Stomach (tissue), 8 donors: ENCODE measurements at regions not wholly inside any gene's neighbourhood (a gene's known extent, or its start where the extent isn't known, plus 50 kb on each side); places are given as distances from the start of the nearest gene placed in this dataset.

Experiments used
- DNase-seq, 2 donors: peaks; one replicate each; pipeline versions ENCODE4 v3.0.0 to v3.0.0-alpha.2; 2013 to 2019
- H3K27ac ChIP-seq, 5 donors: fragments of 200-600 bp in 4 of 5; sonication (generic) in 4 of 5; one replicate each; pipeline ENCODE4 v1.5.1; 2013 to 2019; ENCODE audit warnings: mild to moderate bottlenecking in 1 of 5, moderate library complexity in 1 of 5
- H3K27me3 ChIP-seq, 3 donors: fragments of 200-600 bp; sonication (generic); one replicate each; pipeline ENCODE4 v1.5.1; 2017 to 2019; ENCODE audit warnings: mixed run types in 1 of 3
- H3K36me3 ChIP-seq, 4 donors: fragments of 200-600 bp; sonication (generic); 1 replicate in 3 of 4; 2 replicates in 1 of 4; pipeline ENCODE4 v1.5.1; 2016 to 2019
- H3K4me1 ChIP-seq, 4 donors: fragments of 200-600 bp; sonication (generic); one replicate each; pipeline ENCODE4 v1.5.1; 2016 to 2019
- H3K4me3 ChIP-seq, 4 donors: fragments of 200-600 bp; sonication (generic) in 3 of 4; one replicate each; pipeline ENCODE4 v1.5.1; 2016 to 2019; ENCODE audit warnings: mild to moderate bottlenecking in 1 of 4
- H3K9me3 ChIP-seq, 4 donors: fragments of 200-600 bp; sonication (generic); one replicate each; pipeline ENCODE4 v1.5.1; 2016 to 2019
- CTCF ChIP-seq, 7 experiments: fragments of 450-650 bp in 4 of 7; fragments of 200-600 bp in 3 of 7; sonication (generic) in 3 of 7; IDR thresholded peaks; one replicate each; pipeline ENCODE4 v1.5.1; 2016 to 2019; ENCODE audit warnings: antibody characterized with exemption in 7 of 7, control low read depth in 2 of 7, mild to moderate bottlenecking in 1 of 7
- EP300 ChIP-seq: sonication (generic); formaldehyde crosslinking; IDR thresholded peaks from one replicate; pipeline ENCODE4 v1.6.1; 2017; ENCODE audit warnings: antibody characterized with exemption
- POLR2A ChIP-seq, 4 donors: fragments of 450-650 bp; IDR thresholded peaks; one replicate each; pipeline ENCODE4 v1.6.1; 2016; ENCODE audit warnings: antibody characterized with exemption in 4 of 4, control low read depth in 2 of 4, mild to moderate bottlenecking in 1 of 4, moderate library complexity in 1 of 4
- POLR2AphosphoS5 ChIP-seq, 3 donors: sonication (generic); formaldehyde crosslinking; IDR thresholded peaks; one replicate each; pipeline ENCODE4 v1.6.1; 2016; ENCODE audit warnings: antibody characterized with exemption in 3 of 3
- WGBS, 5 donors: extraction: QIAGEN DNeasy Blood & Tissue Kit in 3 of 5; methylation state at CpG; one replicate each; pipeline versions ENCODE4 v1.1.5 to v1.1.7; 2013 to 2018; 5-methylcytosine and 5-hydroxymethylcytosine counted together
- intact Hi-C: fragments of 100-400 bp; cut with DNase I; formaldehyde crosslinking; loops from one replicate; pipeline ENCODE4 v1.15.1; 2023; ENCODE audit warnings: low total_unique reads
- donor health status: healthy with polysubstance abuse.
- donor health status: Bipolar disorder and iron deficiency.
- donor health status: healthy.

GRCh38 chr1:59022199-59022598 is 238.4 kb upstream of the JUN start:
- Histone ChIP-seq H3K4me1 (peaks cover 9 to 20% (median 13%) of the 10 kb centered on the region in 4 donors), H3K27me3 (no peaks in the 10 kb centered on the region), H3K36me3 (no peaks in the 10 kb centered on the region), H3K9me3 (no peaks in the 10 kb centered on the region), H3K27ac (no peak overlapping the region), H3K4me3 (no peak overlapping the region)
- WGBS, 5 donors, result 92 to 98% (median 98%) methylated on average over 3 of the region's 3 CpGs
- DNase-seq, result no peak
- intact Hi-C loops, result no loop called here
- TF ChIP-seq POLR2A (IDR thresholded peaks at IDR 0.05) (no peak), POLR2AphosphoS5 (IDR thresholded peaks at IDR 0.05) (no peak)

DNA sequence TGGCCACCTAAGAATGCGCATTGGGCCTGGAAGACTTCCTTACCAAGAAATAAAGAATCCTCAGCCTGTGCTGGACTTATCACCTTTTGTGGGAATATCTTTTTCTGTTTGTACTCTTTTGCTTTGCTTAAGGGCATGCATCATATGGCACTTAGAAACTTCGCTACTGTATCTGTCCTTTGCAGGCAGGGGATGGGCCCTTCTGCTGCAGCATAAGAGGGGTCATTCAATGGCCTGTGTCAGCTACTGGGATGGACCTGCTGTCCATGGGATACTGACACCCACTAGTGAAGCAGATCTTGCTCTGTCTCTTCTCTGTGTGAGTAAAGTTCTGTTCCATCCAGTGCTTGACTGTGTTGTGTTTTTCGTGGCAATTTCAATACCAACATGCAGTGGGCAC is 239.0 kb upstream of the JUN start:
- WGBS, 5 donors, result 94 to 98% (median 97%) methylated on average over 3 of the region's 3 CpGs
- intact Hi-C loops, result no loop called here
- Histone ChIP-seq H3K27me3 (no peaks in the 10 kb centered on the region), H3K4me3 (no peak overlapping the region), H3K36me3 (no peaks in the 10 kb centered on the region), H3K9me3 (no peaks in the 10 kb centered on the region), H3K4me1 (peaks cover 9 to 24% (median 13%) of the 10 kb centered on the region in 4 donors), H3K27ac (no peak overlapping the region)
- TF ChIP-seq CTCF (IDR thresholded peaks at IDR 0.05) (no peak), POLR2A (IDR thresholded peaks at IDR 0.05) (no peak), EP300 (no peak), POLR2AphosphoS5 (IDR thresholded peaks at IDR 0.05) (no peak)
- DNase-seq, result no peak

DNA sequence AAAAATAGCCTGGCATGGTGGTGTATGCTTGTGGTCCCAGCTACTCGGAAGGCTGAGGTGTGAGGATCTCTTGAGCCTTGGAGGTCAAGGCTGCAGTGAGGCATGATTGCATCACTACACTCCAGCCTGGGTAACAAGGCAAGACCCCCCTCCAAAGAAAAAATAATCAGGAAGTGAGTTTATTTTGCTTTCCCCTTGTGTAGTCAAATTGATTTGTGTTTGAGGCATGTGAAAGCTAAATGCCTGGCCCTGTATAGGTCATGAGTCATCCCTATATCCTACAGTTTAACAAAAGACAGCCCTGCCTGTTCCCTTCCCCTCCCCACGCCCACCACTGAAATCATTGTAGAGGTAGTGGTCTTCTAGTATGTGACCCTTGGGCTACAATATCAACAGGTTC is 241.4 kb upstream of the JUN start:
- DNase-seq, result no peak
- no peak overlapping the region for H3K27ac ChIP-seq
- H3K27me3 ChIP-seq, result no peaks in the 10 kb centered on the region
- WGBS, 5 donors, result 76 to 83% (median 82%) methylated on average over 2 of the region's 2 CpGs
- TF ChIP-seq POLR2A (IDR thresholded peaks at IDR 0.05) (no peak), POLR2AphosphoS5 (IDR thresholded peaks at IDR 0.05) (no peak), CTCF (IDR thresholded peaks at IDR 0.05) (no peak), EP300 (no peak)
- intact Hi-C loops, result no loop called here
- H3K9me3 ChIP-seq, result no peaks in the 10 kb centered on the region
- no peaks in the 10 kb centered on the region for H3K36me3 ChIP-seq
- H3K4me1 ChIP-seq, result peaks cover 4 to 13% (median 5%) of the 10 kb centered on the region in 4 donors
- no peak overlapping the region for H3K4me3 ChIP-seq

DNA sequence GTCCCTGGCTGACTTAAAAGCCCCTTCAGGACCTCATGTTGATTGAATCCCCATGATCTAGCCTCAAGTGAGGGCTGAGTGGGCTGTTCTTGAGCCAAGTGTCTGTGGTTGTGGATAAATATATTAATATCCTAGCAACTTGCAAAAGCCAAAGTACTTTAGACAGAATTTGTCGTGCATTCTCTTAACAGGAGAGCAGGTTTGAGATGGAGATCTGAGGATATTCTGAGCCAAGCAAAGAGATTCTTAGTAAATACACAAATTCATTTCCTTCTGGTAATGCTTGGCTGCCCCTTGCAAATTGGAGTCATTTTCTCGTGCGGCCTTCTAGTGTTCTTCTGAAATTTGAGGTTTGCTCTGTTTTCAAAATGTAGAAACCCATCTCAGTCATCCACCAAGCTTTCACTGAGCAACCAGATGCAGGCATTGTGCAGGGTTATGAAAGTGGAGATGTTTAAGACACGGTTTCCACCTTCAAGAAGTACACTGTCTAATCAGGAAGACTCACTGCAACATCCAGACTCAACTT is 242.1 kb upstream of the JUN start:
- no peak overlapping the region for H3K4me3 ChIP-seq
- peak in 1 of 2 donors; percentile 33 for DNase-seq
- H3K4me1 ChIP-seq, result peaks cover 0 to 5% (median 0%) of the 10 kb centered on the region in 4 donors
- H3K27ac ChIP-seq, result no peak overlapping the region
- H3K9me3 ChIP-seq, result no peaks in the 10 kb centered on the region
- no peak for TF ChIP-seq POLR2AphosphoS5 (IDR thresholded peaks at IDR 0.05)
- H3K36me3 ChIP-seq, result no peaks in the 10 kb centered on the region
- intact Hi-C loops, result no loop called here
- 69 to 84% (median 77%) methylated on average over 4 of the region's 4 CpGs for WGBS, 5 donors
- no peaks in the 10 kb centered on the region for H3K27me3 ChIP-seq

- WGBS, 5 donors, result 83 to 92% (median 85%) methylated on average over 6 of the region's 6 CpGs
- intact Hi-C loops, result no loop called here
These were observed 242.7 kb upstream of the JUN start for GRCh38 chr1:59026472-59026948.

More at GRCh38 chr1:59026472-59026948, 242.7 kb upstream of the JUN start:
- Histone ChIP-seq H3K4me1 (peaks cover 0 to 4% (median 0%) of the 10 kb centered on the region in 4 donors), H3K36me3 (no peaks in the 10 kb centered on the region), H3K27ac (no peak overlapping the region), H3K9me3 (no peaks in the 10 kb centered on the region), H3K27me3 (no peaks in the 10 kb centered on the region), H3K4me3 (no peak overlapping the region)
- no peak for TF ChIP-seq POLR2AphosphoS5 (IDR thresholded peaks at IDR 0.05)
- no peak for TF ChIP-seq EP300
- TF ChIP-seq POLR2A (IDR thresholded peaks at IDR 0.05), result no peak
- no peak for TF ChIP-seq CTCF (IDR thresholded peaks at IDR 0.05)
- DNase-seq, result no peak
